Brain microvascular endothelial cell (primary cell): ENCODE measurements at regions not wholly inside any gene's neighbourhood (a gene's known extent, or its start where the extent isn't known, plus 50 kb on each side); places are given as distances from the start of the nearest gene placed in this dataset.

ENCODE experiments used
- DNase-seq: peaks from one replicate; pipeline ENCODE4 v3.0.0-alpha.2; 2020
- H3K27ac ChIP-seq: fragments of 250-450 bp; sonication (Bioruptor Pico); 2 replicates; pipeline ENCODE4 v1.5.1; 2020; ENCODE audit warnings: mild to moderate bottlenecking, moderate library complexity
- H3K27me3 ChIP-seq: fragments of 250-450 bp; sonication (Bioruptor Pico); replicated peaks from 2 replicates; pipeline ENCODE4 v1.5.1; 2020; ENCODE audit warnings: mild to moderate bottlenecking
- H3K36me3 ChIP-seq: fragments of 250-450 bp; sonication (Bioruptor Pico); replicated peaks from 2 replicates; pipeline ENCODE4 v1.5.1; 2020; ENCODE audit warnings: mild to moderate bottlenecking
- H3K4me3 ChIP-seq: 2 replicates; pipeline ENCODE4 v1.5.1; 2011; ENCODE audit warnings: low read depth, mild to moderate bottlenecking, control low read depth, low read length, moderate library complexity
- in situ Hi-C: cut with HindIII; loops from 2 replicates; pipeline ENCODE4 v1.10.0; 2017; ENCODE audit warnings: low sequenced_read_pairs, low pct_ligation_motif_present
- TF ChIP-seq, protein P1 (sequence below): IDR thresholded peaks from 2 replicates; pipeline ENCODE4 v1.5.1; 2011; ENCODE audit warnings: low read depth, mild to moderate bottlenecking, moderate library complexity, low read length, control low read depth, inconsistent platforms; ENCODE audit errors: missing control alignments

DNA sequence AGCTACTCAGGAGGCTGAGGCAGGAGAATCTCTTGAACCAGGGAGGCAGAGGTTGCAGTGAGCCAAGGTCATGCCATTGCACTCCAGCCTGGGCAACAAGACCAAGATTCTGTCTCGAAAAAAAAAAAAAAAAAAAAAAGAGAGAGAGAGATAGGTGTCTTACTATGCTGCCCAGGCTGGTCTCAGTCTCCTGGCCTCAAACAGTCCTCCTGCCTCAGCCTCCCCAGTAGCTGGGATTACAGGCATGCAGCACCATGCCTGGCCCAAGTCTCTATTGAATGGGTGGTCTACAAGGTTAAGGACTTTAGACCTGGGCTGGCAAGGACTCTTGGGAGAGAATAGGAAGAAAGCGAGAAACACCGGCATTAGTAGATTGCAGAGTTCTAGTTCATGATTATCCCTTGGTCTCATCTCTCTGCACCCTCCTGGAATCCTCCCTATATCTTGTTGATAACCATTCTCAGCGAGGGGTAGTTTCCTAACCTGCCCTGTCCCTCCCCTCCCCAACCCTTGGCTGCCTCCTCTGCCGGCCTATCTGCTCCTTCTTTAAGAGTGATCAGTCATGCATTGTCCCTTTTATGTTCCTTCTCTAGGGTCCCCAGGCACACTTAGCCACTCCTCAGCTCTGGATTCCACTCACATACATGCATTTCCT is 128.1 kb upstream of the MAP1LC3B2 start:
- DNase-seq, result no peak
- H3K4me3 ChIP-seq, result no peak overlapping the region
- H3K27me3 ChIP-seq, result no peaks in the 10 kb centered on the region
- H3K36me3 ChIP-seq, result no peaks in the 10 kb centered on the region
- H3K27ac ChIP-seq, result no peak overlapping the region
- TF ChIP-seq, protein P1, sequence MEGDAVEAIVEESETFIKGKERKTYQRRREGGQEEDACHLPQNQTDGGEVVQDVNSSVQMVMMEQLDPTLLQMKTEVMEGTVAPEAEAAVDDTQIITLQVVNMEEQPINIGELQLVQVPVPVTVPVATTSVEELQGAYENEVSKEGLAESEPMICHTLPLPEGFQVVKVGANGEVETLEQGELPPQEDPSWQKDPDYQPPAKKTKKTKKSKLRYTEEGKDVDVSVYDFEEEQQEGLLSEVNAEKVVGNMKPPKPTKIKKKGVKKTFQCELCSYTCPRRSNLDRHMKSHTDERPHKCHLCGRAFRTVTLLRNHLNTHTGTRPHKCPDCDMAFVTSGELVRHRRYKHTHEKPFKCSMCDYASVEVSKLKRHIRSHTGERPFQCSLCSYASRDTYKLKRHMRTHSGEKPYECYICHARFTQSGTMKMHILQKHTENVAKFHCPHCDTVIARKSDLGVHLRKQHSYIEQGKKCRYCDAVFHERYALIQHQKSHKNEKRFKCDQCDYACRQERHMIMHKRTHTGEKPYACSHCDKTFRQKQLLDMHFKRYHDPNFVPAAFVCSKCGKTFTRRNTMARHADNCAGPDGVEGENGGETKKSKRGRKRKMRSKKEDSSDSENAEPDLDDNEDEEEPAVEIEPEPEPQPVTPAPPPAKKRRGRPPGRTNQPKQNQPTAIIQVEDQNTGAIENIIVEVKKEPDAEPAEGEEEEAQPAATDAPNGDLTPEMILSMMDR, result no peak
- in situ Hi-C loops, result no loop called here

DNA sequence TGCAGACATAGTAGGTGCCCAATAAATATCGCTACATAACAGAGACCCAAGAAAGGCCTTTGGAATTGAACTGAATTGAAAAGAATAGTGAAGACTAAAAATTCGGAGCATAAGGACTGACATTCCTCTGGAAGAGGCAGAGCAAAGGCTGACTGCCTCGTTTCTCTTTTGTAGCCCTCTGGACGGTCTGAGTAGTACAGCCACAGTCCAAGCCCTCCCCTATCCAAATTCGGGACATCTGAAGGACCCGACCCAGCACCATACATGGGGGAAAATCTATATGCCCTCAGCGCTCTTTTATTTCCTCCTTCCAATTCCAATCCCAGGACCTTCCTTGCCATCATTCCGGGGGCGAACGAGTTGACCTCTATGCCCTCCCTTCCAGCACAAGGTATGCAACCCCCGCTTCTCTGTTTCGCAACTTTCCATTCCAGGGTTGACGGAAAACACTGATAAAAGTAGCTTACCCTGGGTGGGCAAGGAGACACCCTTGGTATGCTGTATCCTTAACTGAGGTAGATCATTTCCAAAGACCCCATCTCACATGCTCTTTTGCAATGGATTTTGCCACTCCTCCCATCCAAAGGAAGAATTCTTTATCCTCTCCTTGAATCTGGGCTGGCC is 127.4 kb upstream of the MAP1LC3B2 start:
- Histone ChIP-seq H3K4me3 (no peak overlapping the region), H3K27me3 (no peaks in the 10 kb centered on the region), H3K36me3 (no peaks in the 10 kb centered on the region), H3K27ac (no peak overlapping the region)
- in situ Hi-C loops, result no loop called here
- TF ChIP-seq, protein P1, result no peak
- DNase-seq, result no peak

DNA sequence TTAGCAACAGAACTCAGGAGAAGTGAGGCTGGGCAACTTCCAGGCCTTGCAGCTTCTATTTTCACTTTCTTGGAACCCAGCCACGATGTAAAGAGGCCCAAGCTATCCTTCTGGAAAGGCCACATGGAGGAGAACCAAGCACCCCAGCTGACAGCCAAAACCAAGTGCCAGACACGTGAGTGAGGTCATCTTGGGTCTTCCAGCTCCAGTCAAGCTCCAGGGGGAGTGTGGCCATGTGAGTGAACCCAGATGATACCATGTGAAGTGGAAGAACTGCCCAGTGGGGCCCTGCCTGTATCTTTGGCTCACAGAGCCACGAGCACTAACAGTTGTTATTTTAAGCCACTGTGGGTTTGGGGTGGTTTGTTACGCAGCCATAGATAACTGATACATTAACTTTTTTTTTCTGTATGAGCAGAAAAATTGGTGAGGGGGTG is 126.8 kb upstream of the MAP1LC3B2 start:
- H3K36me3 ChIP-seq, result no peaks in the 10 kb centered on the region
- in situ Hi-C loops, result no loop called here
- no peak overlapping the region for H3K4me3 ChIP-seq
- DNase-seq, result no peak
- TF ChIP-seq, protein P1, result no peak
- no peak overlapping the region for H3K27ac ChIP-seq
- no peaks in the 10 kb centered on the region for H3K27me3 ChIP-seq

DNA sequence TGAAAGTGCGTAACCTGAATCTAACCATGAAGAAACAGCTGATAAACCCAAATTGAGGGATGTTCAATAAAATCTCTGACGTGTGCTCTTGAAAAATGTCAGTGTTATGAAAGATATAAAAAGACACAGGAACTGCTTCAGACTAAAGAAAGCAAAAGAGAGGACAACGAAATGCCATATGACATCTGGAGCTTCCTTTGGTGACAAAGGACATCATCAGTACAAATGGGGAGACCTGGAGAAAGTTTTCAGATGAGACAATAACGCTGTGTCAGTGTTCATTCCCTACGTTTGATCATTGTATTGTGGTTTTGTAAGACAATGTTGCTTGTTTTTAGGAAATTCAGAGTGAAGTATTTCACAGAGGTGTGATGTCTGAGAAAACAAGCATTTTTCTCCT is 125.9 kb upstream of the MAP1LC3B2 start:
- in situ Hi-C loops, result no loop called here
- no peak for DNase-seq
- Histone ChIP-seq H3K27me3 (no peaks in the 10 kb centered on the region), H3K27ac (no peak overlapping the region), H3K4me3 (no peak overlapping the region), H3K36me3 (no peaks in the 10 kb centered on the region)
- TF ChIP-seq, protein P1, result no peak

GRCh38 chr12:116434155-116435011 is 124.8 kb upstream of the MAP1LC3B2 start:
- TF ChIP-seq, protein P1, result no peak
- no peaks in the 10 kb centered on the region for H3K36me3 ChIP-seq
- DNase-seq, result peak; percentile 80
- H3K4me3 ChIP-seq, result peak overlapping the region; percentile 48
- no peaks in the 10 kb centered on the region for H3K27me3 ChIP-seq
- H3K27ac ChIP-seq, result peak overlapping the region; percentile 42
- in situ Hi-C loops, result no loop called here
